CD4-positive, alpha-beta T cell treated with Interleukin-4 for 4 hours (primary cell): ENCODE measurements at regions not wholly inside any gene's neighbourhood (a gene's known extent, or its start where the extent isn't known, plus 50 kb on each side); places are given as distances from the start of the nearest gene placed in this dataset.

Experiments used
- DNase-seq: peaks from one replicate; pipeline ENCODE4 v3.0.0-alpha.2; 2020

GRCh38 chr18:46350598-46351159, 246.5 kb downstream of the HAUS1 start:
- DNase-seq: no peak

GRCh38 chr18:46352520-46353250, 248.5 kb downstream of the HAUS1 start:
- DNase-seq: no peak

GRCh38 chr18:46353460-46353859, 249.3 kb downstream of the HAUS1 start:
- no peak for DNase-seq

GRCh38 chr18:46356278-46357033, 252.3 kb downstream of the HAUS1 start:
- DNase-seq: no peak

- no peak for DNase-seq
Measured at GRCh38 chr18:46360102-46360699, 256.0 kb downstream of the HAUS1 start.

GRCh38 chr18:46360866-46361265, 256.7 kb downstream of the HAUS1 start:
- no peak for DNase-seq

- DNase-seq: no peak
Measured at GRCh38 chr18:46362533-46362932, 258.3 kb downstream of the HAUS1 start.

GRCh38 chr18:46364048-46364447, 259.9 kb downstream of the HAUS1 start:
- no peak for DNase-seq

GRCh38 chr18:46366201-46366600, 262.0 kb downstream of the HAUS1 start:
- DNase-seq: no peak

- no peak for DNase-seq
Measured at GRCh38 chr18:46366751-46367376, 262.7 kb downstream of the HAUS1 start.

- no peak for DNase-seq
Measured at GRCh38 chr18:46369323-46369722, 265.1 kb downstream of the HAUS1 start.

GRCh38 chr18:46370898-46371297, 266.7 kb downstream of the HAUS1 start:
- DNase-seq: no peak

GRCh38 chr18:46372670-46373069, 268.5 kb downstream of the HAUS1 start:
- DNase-seq: no peak

- no peak for DNase-seq
Measured at GRCh38 chr18:46373131-46373530, 268.9 kb downstream of the HAUS1 start.

- no peak for DNase-seq
Measured at GRCh38 chr18:46373791-46374190, 269.6 kb downstream of the HAUS1 start.

- no peak for DNase-seq
Measured at GRCh38 chr18:46374850-46375249, 270.7 kb downstream of the HAUS1 start.

- DNase-seq: no peak
Measured at GRCh38 chr18:46377557-46377956, 273.4 kb downstream of the HAUS1 start.

GRCh38 chr18:46378126-46378863, 274.1 kb downstream of the HAUS1 start:
- DNase-seq: no peak

- DNase-seq: no peak
Measured at GRCh38 chr18:46378864-46379207, 274.7 kb downstream of the HAUS1 start.

- DNase-seq: no peak
Measured at GRCh38 chr18:46379323-46379950, 275.3 kb downstream of the HAUS1 start.

GRCh38 chr18:46385124-46385523, 271.9 kb downstream of the LOXHD1 start:
- DNase-seq: no peak

GRCh38 chr18:46386788-46387187, 270.2 kb downstream of the LOXHD1 start:
- DNase-seq: no peak
